ENCODE measurements at regions not wholly inside any gene's neighbourhood (a gene's known extent, or its start where the extent isn't known, plus 50 kb on each side); places are given as distances from the start of the nearest gene placed in this dataset.

DNA sequence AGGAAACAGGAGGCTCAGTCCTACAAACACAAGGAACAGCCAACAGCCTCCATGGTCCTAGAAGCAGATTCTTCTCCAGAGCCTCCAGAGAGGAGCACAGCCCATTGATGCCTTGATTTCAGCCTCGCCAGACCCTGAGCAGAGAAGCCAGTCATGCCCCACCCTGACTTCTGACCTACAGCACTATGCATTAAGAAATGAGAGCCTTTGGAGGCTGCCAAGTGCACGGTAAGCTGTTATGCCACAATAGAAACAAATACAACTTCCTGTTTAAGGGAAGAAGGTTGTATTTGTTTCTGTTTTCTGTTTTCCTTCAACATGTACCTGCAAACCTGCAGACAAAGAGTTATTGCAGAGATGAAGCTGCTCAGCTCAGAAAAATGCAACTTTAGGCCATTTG, 181.3 kb upstream of the AGAP1 start:
- no peak for DNase-seq

DNA sequence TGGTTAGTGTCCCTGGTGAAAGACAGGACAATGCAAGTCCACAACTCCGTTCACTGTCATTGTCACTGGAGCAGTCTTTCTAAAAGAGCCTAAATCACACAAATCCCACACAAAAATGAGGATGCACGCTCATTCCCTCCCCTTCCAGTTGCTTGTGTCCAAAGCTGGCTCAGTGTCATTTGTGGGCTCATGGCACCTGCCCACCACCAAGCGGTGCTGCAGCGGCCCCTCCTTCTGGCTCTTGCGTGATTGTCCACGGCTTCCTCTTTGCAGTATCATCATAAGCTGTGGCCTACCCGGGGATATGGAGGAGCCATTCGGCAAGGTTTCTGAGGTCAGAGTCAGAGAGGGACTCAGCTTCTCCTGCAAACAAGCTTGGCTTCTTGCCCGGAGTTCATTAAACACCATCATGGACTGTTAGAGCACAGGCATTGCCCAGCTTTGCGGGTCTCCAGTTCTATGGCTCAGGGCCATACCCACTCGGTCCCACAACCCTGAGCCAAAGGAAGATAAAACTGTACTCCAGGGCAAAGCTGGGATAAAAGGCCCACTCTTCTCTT, 179.4 kb upstream of the AGAP1 start:
- DNase-seq, result peak; percentile 8

DNA sequence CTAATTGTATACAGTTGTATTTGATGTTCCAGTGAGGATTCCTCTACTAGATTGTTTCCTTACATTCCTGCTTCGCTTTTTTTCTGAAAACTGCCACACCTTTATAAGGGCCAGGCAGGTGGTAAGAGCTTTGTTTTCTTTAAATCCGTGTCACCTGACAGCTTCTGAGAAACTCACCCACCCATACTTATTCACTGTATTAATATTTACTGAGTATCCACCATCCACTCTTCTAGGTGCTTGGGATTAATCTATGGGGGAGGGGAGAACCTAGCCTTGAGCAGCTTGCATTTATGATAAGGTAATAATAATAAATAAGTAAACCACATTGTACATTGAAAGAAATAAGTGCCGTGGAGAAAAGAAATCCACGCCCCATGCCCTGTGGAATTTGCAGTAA, 174.7 kb upstream of the AGAP1 start:
- DNase-seq, result no peak

DNA sequence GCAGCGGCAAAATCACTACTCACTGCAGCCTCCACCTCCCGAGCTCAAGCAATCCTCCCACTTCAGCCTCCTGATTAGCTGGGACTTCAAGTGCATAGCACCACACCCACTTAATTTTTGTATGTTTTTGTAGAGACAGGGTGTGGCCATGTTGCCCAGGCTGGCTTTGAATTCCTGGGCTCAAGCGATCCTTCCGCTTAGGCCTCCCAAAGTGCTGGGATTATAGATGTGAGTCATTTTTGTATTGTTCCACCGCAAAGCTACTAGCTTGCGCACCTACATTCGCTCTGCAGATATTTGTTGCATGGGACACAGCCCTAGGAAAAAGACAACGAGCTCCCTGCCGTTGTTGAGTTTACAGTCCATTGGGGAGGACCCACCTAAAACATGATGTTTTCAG, 173.5 kb upstream of the AGAP1 start:
- no peak for DNase-seq

DNA sequence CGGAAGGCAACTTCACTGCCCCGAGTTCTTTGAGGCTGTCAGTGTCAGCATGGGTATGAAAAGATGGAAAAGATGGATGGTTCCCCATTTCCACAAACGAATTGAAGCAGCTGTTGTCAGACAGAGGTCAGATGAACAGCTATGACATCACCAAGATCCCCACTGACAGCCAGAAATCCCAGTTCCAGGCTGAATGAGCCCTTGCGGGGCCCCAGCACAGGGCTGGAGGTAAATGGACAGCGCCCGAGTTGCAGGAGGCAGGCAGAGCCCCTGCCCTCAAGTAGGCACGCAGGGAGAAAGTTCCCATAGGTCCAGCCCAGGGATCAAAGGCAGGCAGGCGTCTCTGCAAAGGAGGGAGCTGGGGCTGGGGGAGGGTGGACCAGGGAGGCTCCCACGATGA, 169.5 kb upstream of the AGAP1 start:
- no peak for DNase-seq

DNA sequence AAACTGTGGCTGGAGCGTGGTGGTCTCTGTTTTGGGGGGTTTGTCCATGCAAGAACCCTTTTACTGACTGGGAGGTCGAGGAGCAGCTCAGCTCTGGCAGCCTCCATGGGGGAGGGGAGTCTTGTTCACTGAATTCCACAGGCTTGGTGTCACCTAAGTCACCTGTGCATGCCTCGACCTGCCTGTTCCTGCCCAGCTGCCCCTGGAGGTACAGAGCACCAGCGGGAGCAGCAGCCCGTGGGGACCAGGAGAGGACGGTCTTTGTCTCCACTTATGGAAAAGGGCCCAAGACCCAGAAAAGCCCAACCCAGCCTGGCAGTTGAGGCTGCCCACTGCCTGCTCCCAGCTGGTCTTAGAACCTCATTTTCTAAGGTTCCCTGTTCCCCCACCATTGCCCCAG, 168.7 kb upstream of the AGAP1 start:
- DNase-seq, result no peak

DNA sequence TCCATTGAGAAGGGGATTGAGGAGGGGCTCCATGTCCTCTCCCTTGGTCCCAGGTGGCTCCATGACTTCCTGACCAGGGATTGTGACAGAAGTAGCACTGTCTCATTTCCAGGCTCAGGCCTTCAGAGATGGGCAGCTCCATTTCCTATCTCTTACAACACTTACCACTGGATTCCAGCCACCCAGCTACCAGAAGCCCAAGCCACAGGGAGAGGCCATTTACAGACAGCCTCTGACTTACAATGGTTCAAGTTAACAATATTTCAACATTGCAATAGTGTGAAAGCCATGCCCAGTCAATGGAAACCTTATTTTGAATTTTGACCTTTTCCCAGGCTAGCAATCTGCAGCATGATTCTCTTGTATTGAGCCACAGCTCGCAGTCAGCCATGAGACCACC, 164.9 kb upstream of the AGAP1 start:
- DNase-seq, result no peak

DNA sequence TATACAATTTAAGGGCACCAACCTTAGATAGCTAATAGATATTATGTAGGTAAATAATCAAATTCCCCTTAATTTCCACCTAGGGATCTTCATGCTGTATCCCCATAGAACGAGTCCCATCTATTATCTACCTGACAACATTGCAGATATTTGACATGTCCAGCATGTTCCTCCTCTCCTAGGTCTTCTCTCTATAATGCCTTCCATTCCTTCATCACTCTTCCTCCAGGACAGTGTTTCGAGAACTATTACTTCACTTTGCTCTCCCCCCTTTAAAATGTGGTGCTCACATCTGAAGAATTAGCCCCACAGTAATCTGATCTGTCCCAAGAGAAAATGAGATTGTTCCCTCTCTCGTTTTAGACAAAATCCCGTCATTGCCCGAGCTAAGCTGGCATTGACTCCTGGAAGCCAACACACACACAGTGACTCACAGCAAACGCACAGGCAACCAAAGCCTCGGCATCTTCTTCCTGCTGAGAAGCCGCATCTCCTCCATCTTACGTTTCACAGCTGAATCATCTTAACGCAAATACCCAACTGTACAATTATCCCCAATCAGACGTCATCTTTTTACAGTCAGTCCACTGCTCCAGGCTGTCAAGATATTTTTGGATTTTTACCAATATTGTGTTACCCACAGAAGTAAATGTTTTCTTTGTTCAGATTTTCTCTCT, 162.9 kb upstream of the AGAP1 start:
- DNase-seq, result peak; percentile 89

DNA sequence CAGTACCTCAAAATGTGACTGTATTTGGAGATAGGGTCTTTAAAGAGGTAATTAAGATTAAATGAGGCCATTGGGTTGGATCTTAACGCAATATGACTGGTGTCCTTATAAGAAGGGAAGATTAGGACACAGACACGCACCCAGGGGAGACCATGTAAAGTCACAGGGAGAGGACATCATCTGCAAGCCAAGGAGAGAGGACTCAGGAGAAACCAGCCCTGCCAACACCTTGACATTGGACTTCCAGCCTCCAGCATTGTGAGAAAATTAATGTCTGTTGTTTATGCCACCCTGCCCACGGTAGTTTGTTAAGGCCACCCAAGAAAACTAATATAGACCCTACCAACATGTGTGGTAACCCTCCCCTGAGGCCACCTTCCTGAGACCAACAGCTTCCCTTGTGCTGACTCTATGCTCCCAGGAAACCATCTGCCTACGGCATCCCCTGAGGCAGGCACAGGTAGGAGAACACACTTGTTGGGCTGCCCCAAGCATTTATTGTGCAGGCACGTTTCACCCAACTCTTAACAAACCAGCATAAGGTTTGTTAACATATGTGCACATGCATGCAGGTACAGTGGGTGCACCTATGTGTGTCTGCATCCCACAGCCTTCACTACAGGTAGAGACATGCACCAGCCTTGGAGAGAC, 161.5 kb upstream of the AGAP1 start:
- DNase-seq, result no peak

DNA sequence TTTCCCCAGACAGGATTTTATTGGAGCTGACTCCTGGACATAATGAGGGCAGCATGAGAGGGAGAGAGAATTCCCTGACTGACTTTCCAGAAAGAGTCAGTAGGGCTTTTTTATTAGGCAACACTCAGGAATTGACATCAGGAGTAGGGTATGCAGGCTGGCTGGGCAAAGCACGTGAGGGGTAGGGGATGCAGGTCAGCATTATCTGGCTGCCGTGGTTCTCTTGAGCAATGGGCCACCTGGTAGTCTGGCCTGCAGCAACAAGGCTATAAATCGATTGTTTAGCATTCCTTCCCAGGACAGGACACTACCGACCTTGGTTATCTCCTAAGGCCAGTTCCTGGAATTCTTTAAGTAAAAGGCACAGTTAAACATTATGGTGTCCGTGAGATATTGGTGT, 160.8 kb upstream of the AGAP1 start:
- peak; percentile 8 for DNase-seq

DNA sequence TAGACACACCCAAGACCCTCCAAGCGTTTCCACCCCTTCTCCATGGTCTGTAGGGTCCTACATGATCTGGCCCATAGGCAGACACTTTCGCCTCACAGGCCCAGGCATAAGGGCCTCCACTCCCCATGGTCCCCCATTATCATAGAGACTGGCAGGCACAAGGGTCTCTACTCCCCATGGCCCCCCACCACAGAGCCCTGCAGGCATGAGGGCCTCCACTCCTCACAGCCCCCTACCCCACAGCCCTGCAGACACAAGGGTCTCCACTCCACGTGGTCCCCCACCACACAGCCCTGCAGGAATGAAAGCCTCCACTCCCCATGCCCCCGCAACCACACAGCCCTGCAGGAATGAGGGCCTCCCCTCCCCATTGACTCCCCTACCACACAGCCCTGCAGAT, 159.7 kb upstream of the AGAP1 start:
- DNase-seq, result no peak

DNA sequence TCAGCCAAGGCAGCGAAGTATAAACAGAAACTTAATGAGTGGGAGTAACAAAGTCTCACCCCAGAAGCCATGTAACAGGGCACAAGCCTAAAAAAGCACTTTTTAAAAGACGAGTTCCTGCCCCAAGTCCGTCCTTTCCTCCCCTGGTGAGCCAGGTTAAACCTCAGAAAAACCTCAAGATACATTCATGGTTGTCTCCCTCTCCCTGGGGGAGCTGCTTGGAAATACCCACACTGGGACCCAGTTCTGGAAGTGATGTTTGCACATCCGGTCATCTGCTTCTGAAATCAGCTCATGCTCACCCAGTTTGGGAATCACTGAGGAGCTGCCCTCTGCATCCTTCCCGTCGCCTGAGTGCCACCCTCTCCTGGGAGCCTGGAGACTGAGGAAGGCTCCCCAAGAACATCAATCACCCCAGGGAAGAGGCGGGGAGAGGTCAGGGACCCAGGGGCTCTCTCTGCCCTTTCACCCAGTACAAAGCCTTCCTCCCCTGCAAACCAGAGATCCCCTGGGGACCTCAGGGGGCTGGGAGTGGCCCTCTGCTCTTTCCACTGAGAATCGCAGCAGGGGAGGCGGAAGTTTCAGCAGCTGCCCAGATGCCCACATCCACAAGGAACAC, 150.6 kb upstream of the AGAP1 start:
- no peak for DNase-seq

DNA sequence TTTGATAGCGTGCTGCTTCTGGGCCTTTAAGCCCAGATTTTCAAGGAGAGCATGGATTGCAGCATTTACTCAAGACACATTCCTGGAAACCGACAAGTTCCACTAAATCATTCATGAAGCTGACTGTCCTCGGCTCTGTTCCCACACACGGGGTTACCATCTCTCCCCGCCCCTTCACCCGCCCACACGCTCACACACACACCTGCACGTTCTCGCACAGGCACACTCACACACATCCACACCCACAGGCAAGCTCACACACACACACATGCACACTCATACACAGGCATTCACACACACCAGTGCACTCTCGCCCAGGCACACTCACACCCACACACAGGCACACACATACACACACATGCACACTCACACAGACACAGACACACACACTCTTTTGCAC, 150.0 kb upstream of the AGAP1 start:
- peak; percentile 48 for DNase-seq

DNA sequence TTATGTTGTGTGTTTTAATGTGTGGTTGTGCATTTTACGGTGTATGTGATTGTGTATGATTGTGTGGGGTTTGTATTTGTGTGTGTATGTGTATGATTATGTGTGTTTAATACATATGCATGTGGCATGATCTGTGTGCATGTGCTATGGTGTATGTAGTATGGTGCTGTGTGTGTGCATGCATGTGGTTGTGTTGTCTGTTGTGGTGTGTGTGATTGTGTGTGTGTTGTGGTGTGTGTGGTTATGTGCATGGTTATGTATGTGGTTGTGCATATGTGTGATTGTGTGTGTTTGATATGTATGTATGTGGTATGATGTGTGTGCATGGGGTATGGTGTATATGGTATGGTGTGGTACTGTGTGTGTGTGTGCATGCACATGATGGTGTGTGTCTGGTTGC, 148.1 kb upstream of the AGAP1 start:
- no peak for DNase-seq

DNA sequence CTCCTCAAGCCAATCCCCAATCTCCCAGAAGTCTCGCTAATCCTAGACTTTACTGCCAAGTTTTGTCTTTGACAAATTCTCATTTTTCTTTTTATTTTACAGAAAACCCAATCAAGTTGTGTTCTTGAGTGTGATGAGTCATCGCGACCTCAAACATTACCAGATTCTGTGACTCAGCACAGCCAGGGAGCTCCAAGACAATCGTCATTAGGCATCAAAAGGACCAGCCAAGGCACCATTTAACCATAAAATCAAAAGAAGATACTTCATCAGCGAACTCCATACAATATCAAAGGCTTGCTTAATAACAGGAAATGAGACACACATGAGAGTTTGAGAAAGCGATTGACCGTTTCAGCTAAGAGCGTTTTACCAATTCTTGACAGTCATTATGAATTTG, 146.2 kb upstream of the AGAP1 start:
- DNase-seq, result peak; percentile 94

DNA sequence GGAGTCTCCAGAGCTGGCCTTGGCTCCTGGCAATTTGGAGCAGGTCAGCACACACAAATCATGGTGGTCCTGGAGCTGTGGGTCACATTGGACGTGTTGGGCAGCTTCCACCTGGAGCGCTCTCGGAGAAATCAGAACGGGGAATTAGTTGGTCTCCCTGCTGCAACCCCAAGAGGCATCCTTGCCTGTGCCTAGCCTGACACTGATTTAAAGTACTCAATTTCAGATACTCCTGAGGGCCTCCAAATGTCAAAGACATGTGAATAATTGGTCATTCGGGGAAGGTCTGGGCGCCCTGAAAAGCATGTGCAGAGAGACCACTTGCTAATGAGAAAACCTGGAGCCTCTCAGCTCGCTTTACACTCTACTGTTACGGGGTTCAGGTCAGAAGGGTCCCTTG, 145.5 kb upstream of the AGAP1 start:
- no peak for DNase-seq

DNA sequence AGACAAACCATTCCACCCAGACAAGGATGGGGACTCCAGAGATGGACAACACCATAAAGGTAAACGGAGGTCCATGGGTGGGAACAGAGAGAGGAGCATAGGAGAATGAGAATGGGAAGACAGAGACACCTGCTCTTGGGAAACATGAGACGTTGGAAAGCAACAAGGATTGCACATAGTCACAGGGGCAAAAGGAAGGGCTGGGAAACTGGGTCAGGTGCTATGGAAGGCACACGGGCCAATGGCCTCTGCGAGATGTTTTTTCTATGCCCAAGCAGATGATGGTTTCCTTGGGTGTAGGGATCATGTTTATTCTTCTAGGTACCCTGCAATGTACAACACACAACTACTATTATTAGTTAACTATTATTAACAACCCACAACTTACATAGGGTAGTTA, 143.6 kb upstream of the AGAP1 start:
- no peak for DNase-seq

DNA sequence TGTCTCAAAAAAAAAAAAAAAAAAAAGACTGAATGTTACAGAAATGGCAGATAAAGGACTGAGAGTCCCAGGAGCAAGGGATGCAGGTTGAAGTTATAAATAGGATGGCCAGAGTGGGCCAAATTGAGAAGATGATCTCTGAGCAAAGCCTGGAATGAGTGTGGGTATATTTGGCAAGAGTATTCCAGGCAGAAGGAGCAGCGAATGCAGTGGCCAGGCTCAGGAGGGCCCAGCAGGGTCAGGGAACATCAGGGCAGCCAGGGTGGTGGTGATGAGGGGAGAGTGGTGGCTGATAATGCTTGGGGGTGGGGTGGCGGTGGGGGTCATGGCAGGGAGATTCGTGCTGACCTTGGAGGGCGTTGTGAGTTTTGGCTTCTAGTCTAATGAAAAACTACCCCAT, 141.3 kb upstream of the AGAP1 start:
- DNase-seq, result no peak

DNA sequence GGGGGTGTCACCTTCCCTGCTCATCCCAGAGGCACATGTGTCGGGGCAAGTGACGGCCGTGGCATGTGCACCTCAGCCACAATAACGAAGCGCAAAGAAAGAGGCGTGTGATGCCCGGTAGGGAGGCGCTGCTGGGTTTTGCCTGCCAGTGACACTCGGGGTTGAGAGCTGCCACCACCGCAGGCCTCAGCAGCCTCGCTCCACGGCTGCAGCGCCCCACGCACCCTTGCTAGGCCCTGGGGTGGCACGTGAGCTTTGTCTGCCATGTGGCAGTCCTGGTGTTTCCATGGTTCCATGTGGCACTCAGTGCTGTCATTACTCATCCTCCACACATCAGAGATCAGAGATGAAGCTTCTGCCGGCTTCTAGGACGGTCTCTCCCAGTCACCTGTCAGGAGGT, 136.0 kb upstream of the AGAP1 start:
- DNase-seq, result no peak

DNA sequence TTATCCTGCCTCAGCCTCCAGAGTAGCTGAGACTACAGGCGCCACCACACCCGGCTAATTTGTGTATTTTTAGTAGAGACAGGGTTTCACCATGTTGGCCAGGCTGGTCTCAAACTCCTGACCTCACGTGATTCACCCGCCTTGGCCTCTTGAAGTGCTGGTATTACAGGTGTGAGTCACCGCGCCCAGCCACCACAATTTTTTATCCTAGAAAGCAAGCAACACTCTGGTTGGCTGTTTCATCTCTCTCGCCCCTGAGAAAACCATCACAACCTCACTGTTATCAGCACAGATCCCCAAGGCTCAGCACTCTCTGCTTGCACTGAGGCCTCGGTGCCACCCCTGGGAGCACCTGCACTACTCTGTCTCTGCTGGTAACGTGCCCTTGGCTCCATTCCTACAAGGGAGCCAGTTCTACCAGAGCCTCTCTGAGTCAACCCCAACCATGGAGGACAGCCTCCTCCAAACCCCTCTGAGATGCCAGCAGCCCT, 134.8 kb upstream of the AGAP1 start:
- DNase-seq, result peak; percentile 13

DNA sequence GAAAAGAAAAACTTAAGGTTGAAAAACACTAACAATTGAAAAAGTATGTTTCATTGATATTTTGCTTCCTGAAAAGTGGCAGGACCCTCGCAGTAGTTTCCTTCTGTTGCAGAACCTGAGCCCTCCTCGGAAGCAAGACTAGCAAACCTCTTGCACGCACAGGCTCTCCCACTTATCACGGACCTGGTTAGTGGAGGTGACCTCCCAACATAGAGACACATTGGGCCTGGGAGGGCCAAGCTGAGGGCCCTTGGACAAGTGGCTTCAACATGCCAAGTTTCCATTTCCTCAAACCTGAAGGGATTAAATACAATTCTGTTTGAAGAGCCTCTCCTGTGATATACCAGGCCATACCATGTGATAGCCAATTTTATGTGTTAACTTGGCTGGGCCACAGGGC, 133.4 kb upstream of the AGAP1 start:
- DNase-seq, result no peak

DNA sequence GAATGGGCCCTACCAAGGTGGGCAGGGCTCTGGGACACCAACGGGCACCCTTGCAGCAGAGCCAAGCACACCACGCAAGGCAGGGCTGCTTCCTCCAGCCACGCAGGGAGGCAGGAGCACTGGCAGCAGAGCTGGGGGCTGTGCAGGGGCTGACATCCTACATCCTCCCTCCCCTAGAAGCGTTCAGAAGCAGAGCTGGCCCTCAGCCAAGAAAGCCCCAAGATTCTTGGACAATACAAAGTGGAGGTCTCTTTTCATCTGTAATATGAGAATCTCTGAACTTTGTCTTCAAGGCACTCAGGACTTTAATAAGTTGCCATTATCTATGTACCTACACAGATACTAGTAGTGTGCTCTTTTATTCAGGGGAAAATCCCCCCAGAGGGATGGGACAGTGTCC, 128.1 kb upstream of the AGAP1 start:
- DNase-seq, result no peak

DNA sequence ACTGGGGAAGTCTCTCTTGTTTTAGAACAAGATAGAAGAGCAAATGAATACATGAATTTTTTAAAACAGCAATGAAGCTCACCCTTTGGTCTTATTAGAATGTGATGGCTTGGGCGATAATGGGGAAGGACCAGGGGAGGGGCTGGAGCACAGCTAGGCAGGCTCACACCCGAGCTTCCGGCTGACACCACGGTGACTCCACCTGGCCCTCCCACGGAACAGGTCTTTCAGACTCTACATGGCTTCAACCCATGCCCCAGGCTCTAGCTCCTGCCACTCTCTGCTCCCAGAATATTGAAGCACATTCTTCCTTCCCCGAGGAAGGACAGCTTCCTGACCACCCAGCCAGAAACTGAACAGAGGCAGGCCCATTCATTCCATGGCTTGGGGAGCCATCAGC, 127.5 kb upstream of the AGAP1 start:
- no peak for DNase-seq

DNA sequence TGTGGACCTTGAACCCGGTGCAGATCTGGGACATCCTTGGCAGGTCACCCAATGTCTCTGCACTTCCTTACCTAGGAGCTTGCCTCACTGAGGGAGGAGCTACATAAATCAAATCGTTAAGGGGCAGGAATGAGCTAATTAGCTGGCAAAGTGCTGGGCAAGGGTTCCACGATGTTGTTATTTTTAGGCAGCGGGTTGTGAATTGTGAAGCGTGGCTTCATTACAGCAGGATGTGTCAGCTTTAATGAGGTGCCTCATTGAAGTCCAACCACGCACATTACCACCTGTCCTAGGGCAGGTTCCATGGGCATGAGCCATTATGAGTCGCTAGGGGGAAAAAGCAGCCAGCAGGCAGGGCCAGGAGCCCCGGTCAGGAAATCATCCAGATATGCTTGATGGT, 127.0 kb upstream of the AGAP1 start:
- DNase-seq, result no peak

Measured in fibroblast of skin of right quadriceps (primary cell).